ENCODE measurements at regions not wholly inside any gene's neighbourhood (a gene's known extent, or its start where the extent isn't known, plus 50 kb on each side); places are given as distances from the start of the nearest gene placed in this dataset.

DNA sequence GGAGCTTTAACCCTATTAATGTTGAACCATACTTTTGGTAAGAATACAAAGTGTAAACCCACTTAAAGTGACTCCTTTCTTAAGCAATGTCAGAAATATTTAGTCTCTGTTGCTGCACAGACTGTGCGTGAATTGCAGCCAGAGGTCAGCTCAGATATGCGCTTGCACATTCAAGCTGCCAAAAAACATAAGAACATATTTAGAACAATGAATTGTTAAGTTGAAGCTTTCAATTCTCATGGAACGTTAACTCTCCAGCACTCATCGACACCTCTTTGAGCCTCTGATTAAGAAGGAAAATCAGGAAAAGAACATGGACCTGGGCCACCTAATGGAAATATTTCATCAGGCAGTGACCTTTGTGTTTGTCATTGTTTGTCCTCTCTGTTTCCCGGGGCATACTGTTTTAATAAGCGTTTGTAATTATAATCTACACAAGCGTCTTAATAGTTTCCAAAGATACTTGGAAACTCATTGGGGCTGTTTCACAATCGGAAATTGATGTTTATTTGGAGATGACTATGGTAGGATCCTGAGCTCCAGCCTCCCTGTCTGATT, 193.0 kb upstream of the CELF2 start:
- no peaks in the 10 kb centered on the region for H3K9me3 Mint-ChIP-seq (ENCODE audit: unreplicated experiment)
- peak overlapping the region; percentile 58 for H3K4me2 ChIP-seq (ENCODE audit: low read length)
- H3K79me2 ChIP-seq (ENCODE audit: insufficient read depth, low read length): no peaks in the 10 kb centered on the region
- H3K36me3 ChIP-seq (ENCODE audit: insufficient read depth, low read length): no peaks in the 10 kb centered on the region
- peaks cover 2% of the 10 kb centered on the region for H3K9me3 ChIP-seq (ENCODE audit: insufficient read depth, low read depth, low read length)
- H4K20me1 ChIP-seq (ENCODE audit: insufficient read depth, low read length): no peaks in the 10 kb centered on the region
- H3K4me3 Mint-ChIP-seq (ENCODE audit: unreplicated experiment): no peak overlapping the region
- H3K27ac Mint-ChIP-seq (ENCODE audit: unreplicated experiment): no peak overlapping the region
- peak overlapping the region; percentile 58 for H3K9ac ChIP-seq (ENCODE audit: low read length)
- H3K27me3 Mint-ChIP-seq (ENCODE audit: low read depth, unreplicated experiment): no peaks in the 10 kb centered on the region
- H2AFZ ChIP-seq (ENCODE audit: low read depth, low read length): no peak overlapping the region
- no peak for FAIRE-seq
- H3K4me1 ChIP-seq (ENCODE audit: insufficient read depth, low read length): peaks cover 30% of the 10 kb centered on the region
- H3K27ac ChIP-seq (ENCODE audit: low read depth, low read length): peak overlapping the region; percentile 80
- TF ChIP-seq, protein P1, sequence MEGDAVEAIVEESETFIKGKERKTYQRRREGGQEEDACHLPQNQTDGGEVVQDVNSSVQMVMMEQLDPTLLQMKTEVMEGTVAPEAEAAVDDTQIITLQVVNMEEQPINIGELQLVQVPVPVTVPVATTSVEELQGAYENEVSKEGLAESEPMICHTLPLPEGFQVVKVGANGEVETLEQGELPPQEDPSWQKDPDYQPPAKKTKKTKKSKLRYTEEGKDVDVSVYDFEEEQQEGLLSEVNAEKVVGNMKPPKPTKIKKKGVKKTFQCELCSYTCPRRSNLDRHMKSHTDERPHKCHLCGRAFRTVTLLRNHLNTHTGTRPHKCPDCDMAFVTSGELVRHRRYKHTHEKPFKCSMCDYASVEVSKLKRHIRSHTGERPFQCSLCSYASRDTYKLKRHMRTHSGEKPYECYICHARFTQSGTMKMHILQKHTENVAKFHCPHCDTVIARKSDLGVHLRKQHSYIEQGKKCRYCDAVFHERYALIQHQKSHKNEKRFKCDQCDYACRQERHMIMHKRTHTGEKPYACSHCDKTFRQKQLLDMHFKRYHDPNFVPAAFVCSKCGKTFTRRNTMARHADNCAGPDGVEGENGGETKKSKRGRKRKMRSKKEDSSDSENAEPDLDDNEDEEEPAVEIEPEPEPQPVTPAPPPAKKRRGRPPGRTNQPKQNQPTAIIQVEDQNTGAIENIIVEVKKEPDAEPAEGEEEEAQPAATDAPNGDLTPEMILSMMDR (IDR thresholded peaks at IDR 0.05; ENCODE audit: insufficient read depth, low read depth, low read length): no peak
- no peak for TF ChIP-seq EZH2 (IDR thresholded peaks at IDR 0.05; ENCODE audit: insufficient read depth, low read length)
- H3K27me3 ChIP-seq (ENCODE audit: insufficient read depth, low read length): no peaks in the 10 kb centered on the region
- DNase-seq (ENCODE audit: low read depth): peak; percentile 94
- H3K4me3 ChIP-seq (ENCODE audit: insufficient read depth, low read depth, low read length): no peak overlapping the region
- peaks cover 5% of the 10 kb centered on the region for H3K36me3 Mint-ChIP-seq (ENCODE audit: low read depth, unreplicated experiment)
- peaks cover 17% of the 10 kb centered on the region for H3K4me1 Mint-ChIP-seq (ENCODE audit: low read depth, unreplicated experiment)

DNA sequence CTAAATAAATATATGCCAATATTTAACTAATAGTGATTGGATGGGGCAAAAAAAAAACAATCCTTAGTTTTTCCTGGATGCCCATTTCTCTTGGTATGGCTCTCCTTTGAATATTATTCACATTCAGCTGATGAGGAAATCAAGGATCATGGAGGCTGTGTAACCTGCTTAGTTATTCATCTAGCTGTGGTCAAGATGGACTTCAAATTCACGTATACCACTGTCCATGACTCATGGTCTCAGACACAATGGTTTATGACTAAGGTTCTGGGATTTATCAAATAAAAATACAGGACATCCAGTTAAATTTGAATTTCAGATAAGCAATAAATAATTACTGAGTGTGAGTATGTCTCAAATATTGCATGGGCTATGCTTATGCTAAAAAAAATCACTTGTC, 191.5 kb upstream of the CELF2 start:
- Mint-ChIP-seq H3K27ac (ENCODE audit: unreplicated experiment) (no peak overlapping the region), H3K4me1 (ENCODE audit: low read depth, unreplicated experiment) (peaks cover 22% of the 10 kb centered on the region), H3K27me3 (ENCODE audit: low read depth, unreplicated experiment) (no peaks in the 10 kb centered on the region), H3K9me3 (ENCODE audit: unreplicated experiment) (no peaks in the 10 kb centered on the region), H3K36me3 (ENCODE audit: low read depth, unreplicated experiment) (no peaks in the 10 kb centered on the region), H3K4me3 (ENCODE audit: unreplicated experiment) (no peak overlapping the region)
- H2AFZ ChIP-seq (ENCODE audit: low read depth, low read length): no peak overlapping the region
- peak overlapping the region; percentile 8 for H3K4me2 ChIP-seq (ENCODE audit: low read length)
- no peak overlapping the region for H3K9ac ChIP-seq (ENCODE audit: low read length)
- H3K4me1 ChIP-seq (ENCODE audit: insufficient read depth, low read length): peaks cover 34% of the 10 kb centered on the region
- no peaks in the 10 kb centered on the region for H3K79me2 ChIP-seq (ENCODE audit: insufficient read depth, low read length)
- H3K27me3 ChIP-seq (ENCODE audit: insufficient read depth, low read length): no peaks in the 10 kb centered on the region
- H3K4me3 ChIP-seq (ENCODE audit: insufficient read depth, low read depth, low read length): no peak overlapping the region
- no peaks in the 10 kb centered on the region for H4K20me1 ChIP-seq (ENCODE audit: insufficient read depth, low read length)
- DNase-seq (ENCODE audit: low read depth) (peak; percentile 97), FAIRE-seq (peak; percentile 74)
- H3K36me3 ChIP-seq (ENCODE audit: insufficient read depth, low read length): no peaks in the 10 kb centered on the region
- peak overlapping the region; percentile 71 for H3K27ac ChIP-seq (ENCODE audit: low read depth, low read length)
- TF ChIP-seq, protein P1 (IDR thresholded peaks at IDR 0.05; ENCODE audit: insufficient read depth, low read depth, low read length): no peak
- TF ChIP-seq EZH2 (IDR thresholded peaks at IDR 0.05; ENCODE audit: insufficient read depth, low read length): no peak
- no peaks in the 10 kb centered on the region for H3K9me3 ChIP-seq (ENCODE audit: insufficient read depth, low read depth, low read length)

DNA sequence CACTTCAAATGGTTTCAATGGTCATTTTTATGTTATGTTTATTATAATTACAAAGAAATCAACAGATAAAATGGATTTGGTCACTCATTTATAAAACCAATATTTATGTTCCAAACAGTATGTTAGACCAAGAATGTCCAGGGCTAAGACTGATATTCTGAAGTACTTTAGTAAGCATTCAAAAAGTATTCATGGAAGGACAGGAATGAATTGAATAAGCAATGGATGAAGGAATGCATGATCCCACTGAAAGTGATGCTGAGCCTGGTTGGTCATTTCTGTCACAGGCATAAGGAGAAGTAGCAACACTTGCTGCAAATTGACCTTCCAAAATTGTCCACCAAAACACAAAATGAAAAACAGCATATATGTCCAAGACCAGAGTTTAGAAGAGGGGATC, 189.0 kb upstream of the CELF2 start:
- H3K9me3 ChIP-seq (ENCODE audit: insufficient read depth, low read depth, low read length): no peaks in the 10 kb centered on the region
- FAIRE-seq (no peak), DNase-seq (ENCODE audit: low read depth) (peak; percentile 16)
- no peak overlapping the region for H3K27ac Mint-ChIP-seq (ENCODE audit: unreplicated experiment)
- peaks cover 19% of the 10 kb centered on the region for H3K4me1 Mint-ChIP-seq (ENCODE audit: low read depth, unreplicated experiment)
- H3K4me2 ChIP-seq (ENCODE audit: low read length): no peak overlapping the region
- H3K27ac ChIP-seq (ENCODE audit: low read depth, low read length): no peak overlapping the region
- TF ChIP-seq, protein P1 (IDR thresholded peaks at IDR 0.05; ENCODE audit: insufficient read depth, low read depth, low read length): no peak
- no peak for TF ChIP-seq EZH2 (IDR thresholded peaks at IDR 0.05; ENCODE audit: insufficient read depth, low read length)
- H3K36me3 ChIP-seq (ENCODE audit: insufficient read depth, low read length): no peaks in the 10 kb centered on the region
- H3K4me3 Mint-ChIP-seq (ENCODE audit: unreplicated experiment): no peak overlapping the region
- no peaks in the 10 kb centered on the region for H3K79me2 ChIP-seq (ENCODE audit: insufficient read depth, low read length)
- H3K9ac ChIP-seq (ENCODE audit: low read length): no peak overlapping the region
- H3K4me3 ChIP-seq (ENCODE audit: insufficient read depth, low read depth, low read length): no peak overlapping the region
- no peak overlapping the region for H2AFZ ChIP-seq (ENCODE audit: low read depth, low read length)
- H3K4me1 ChIP-seq (ENCODE audit: insufficient read depth, low read length): peaks cover 36% of the 10 kb centered on the region
- no peaks in the 10 kb centered on the region for H4K20me1 ChIP-seq (ENCODE audit: insufficient read depth, low read length)
- H3K36me3 Mint-ChIP-seq (ENCODE audit: low read depth, unreplicated experiment): no peaks in the 10 kb centered on the region
- no peaks in the 10 kb centered on the region for H3K27me3 ChIP-seq (ENCODE audit: insufficient read depth, low read length)
- no peaks in the 10 kb centered on the region for H3K27me3 Mint-ChIP-seq (ENCODE audit: low read depth, unreplicated experiment)
- H3K9me3 Mint-ChIP-seq (ENCODE audit: unreplicated experiment): no peaks in the 10 kb centered on the region
